NT2/D1 (cell line): ENCODE measurements at regions not wholly inside any gene's neighbourhood (a gene's known extent, or its start where the extent isn't known, plus 50 kb on each side); places are given as distances from the start of the nearest gene placed in this dataset.

Experiments used
- SUZ12 ChIP-seq: IDR thresholded peaks from 2 replicates; pipeline ENCODE4 v1.6.1; 2011; ENCODE audit not compliant: insufficient read length, insufficient read depth; ENCODE audit errors: extremely low read depth
- YY1 ChIP-seq: IDR thresholded peaks from 2 replicates; pipeline ENCODE4 v1.6.1; 2011; ENCODE audit not compliant: insufficient read length, insufficient read depth
- ZNF274 ChIP-seq: IDR thresholded peaks from 2 replicates; pipeline ENCODE4 v1.6.1; 2011; ENCODE audit warnings: mild to moderate bottlenecking, low read depth, low read length

DNA sequence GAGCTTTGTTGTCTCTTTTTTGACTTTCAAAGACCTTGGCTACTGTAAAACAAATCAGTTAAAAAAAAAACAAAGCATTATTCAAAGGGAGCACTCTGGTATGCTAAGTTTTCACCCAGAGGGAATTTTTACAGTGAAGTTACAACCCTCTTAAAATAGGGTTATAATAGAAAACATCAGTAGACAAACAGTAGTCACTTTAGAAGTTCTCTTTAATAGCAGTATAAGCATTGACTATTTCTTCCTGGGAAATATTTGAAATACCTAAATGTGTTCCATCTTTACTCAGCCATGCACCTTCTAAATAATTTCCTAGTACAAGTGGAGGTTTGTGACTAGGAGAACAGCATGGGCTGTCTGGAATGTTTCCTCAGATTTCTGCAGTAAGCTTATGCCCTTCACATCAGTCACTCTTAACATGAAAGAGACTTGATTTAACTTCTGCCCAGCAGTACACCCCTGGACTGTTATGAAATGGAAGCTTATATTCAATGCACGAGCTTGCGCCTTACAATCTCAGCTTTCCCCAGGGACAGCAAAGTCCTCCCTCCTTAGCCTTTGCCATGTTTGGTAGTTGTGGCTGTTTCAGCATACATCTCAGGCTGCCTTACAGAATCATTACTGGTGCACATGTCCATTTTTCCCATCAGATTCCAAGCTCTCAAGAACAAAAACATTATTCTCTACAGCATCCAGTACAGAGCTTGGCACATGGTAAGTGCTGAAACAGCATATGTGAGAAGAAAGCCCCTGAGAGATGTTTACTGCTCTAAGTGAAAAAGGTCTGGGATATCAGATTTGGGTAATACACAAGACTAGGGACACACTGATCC, 191.5 kb downstream of the ZNF608 start:
- TF ChIP-seq ZNF274 (no peak), YY1 (no peak), SUZ12 (no peak)
